ENCODE measurements at regions not wholly inside any gene's neighbourhood (a gene's known extent, or its start where the extent isn't known, plus 50 kb on each side); places are given as distances from the start of the nearest gene placed in this dataset.

- WGBS, 2 donors: 30 to 47% methylated on average over 6 of the region's 6 CpGs
- H3K27ac ChIP-seq (ENCODE audit: low read depth in 2 of 2, low read length in 1 of 2): no peak overlapping the region
- H3K9me3 ChIP-seq (ENCODE audit: control insufficient read depth in 2 of 2, insufficient read depth in 1 of 2, low read depth in 1 of 2, low read length in 1 of 2): no peaks in the 10 kb centered on the region
- H3K27me3 ChIP-seq (ENCODE audit: control insufficient read depth in 1 of 2, insufficient read depth in 2 of 2, low read length in 2 of 2): no peaks in the 10 kb centered on the region
- H3K4me3 ChIP-seq (ENCODE audit: low read depth in 1 of 2, low read length in 2 of 2): no peak overlapping the region
- H3K4me1 ChIP-seq (ENCODE audit: control insufficient read depth in 2 of 2, insufficient read depth in 2 of 2, low read length in 1 of 2): no peaks in the 10 kb centered on the region
- no peaks in the 10 kb centered on the region for H3K36me3 ChIP-seq (ENCODE audit: control insufficient read depth in 2 of 2, insufficient read depth in 2 of 2, low read length in 1 of 2)
Measured at GRCh38 chr3:107264888-107265287, 112.4 kb upstream of the CCDC54 start.

- Histone ChIP-seq H3K27ac (ENCODE audit: low read depth in 2 of 2, low read length in 1 of 2) (no peak overlapping the region), H3K36me3 (ENCODE audit: control insufficient read depth in 2 of 2, insufficient read depth in 2 of 2, low read length in 1 of 2) (no peaks in the 10 kb centered on the region), H3K9me3 (ENCODE audit: control insufficient read depth in 2 of 2, insufficient read depth in 1 of 2, low read depth in 1 of 2, low read length in 1 of 2) (no peaks in the 10 kb centered on the region), H3K4me1 (ENCODE audit: control insufficient read depth in 2 of 2, insufficient read depth in 2 of 2, low read length in 1 of 2) (no peaks in the 10 kb centered on the region), H3K27me3 (ENCODE audit: control insufficient read depth in 1 of 2, insufficient read depth in 2 of 2, low read length in 2 of 2) (no peaks in the 10 kb centered on the region), H3K4me3 (ENCODE audit: low read depth in 1 of 2, low read length in 2 of 2) (no peak overlapping the region)
- 97 to 98% methylated on average over 1 of the region's 1 CpG for WGBS, 2 donors
Measured at GRCh38 chr3:107265526-107265925, 111.7 kb upstream of the CCDC54 start.

- 88 to 89% methylated on average over 4 of the region's 4 CpGs for WGBS, 2 donors
- H3K36me3 ChIP-seq (ENCODE audit: control insufficient read depth in 2 of 2, insufficient read depth in 2 of 2, low read length in 1 of 2): no peaks in the 10 kb centered on the region
- H3K9me3 ChIP-seq (ENCODE audit: control insufficient read depth in 2 of 2, insufficient read depth in 1 of 2, low read depth in 1 of 2, low read length in 1 of 2): no peaks in the 10 kb centered on the region
- H3K4me1 ChIP-seq (ENCODE audit: control insufficient read depth in 2 of 2, insufficient read depth in 2 of 2, low read length in 1 of 2): no peaks in the 10 kb centered on the region
- H3K27me3 ChIP-seq (ENCODE audit: control insufficient read depth in 1 of 2, insufficient read depth in 2 of 2, low read length in 2 of 2): no peaks in the 10 kb centered on the region
- no peak overlapping the region for H3K27ac ChIP-seq (ENCODE audit: low read depth in 2 of 2, low read length in 1 of 2)
- H3K4me3 ChIP-seq (ENCODE audit: low read depth in 1 of 2, low read length in 2 of 2): no peak overlapping the region
Measured at GRCh38 chr3:107268469-107268868, 108.8 kb upstream of the CCDC54 start.

GRCh38 chr3:107269136-107269535 lies 108.1 kb upstream of the CCDC54 start:
- WGBS, 2 donors: 88 to 89% methylated on average over 7 of the region's 7 CpGs
- Histone ChIP-seq H3K9me3 (ENCODE audit: control insufficient read depth in 2 of 2, insufficient read depth in 1 of 2, low read depth in 1 of 2, low read length in 1 of 2) (no peaks in the 10 kb centered on the region), H3K4me3 (ENCODE audit: low read depth in 1 of 2, low read length in 2 of 2) (no peak overlapping the region)

GRCh38 chr3:107271787-107272387 lies 105.4 kb upstream of the CCDC54 start:
- Histone ChIP-seq H3K27ac (ENCODE audit: low read depth in 2 of 2, low read length in 1 of 2) (no peak overlapping the region), H3K27me3 (ENCODE audit: control insufficient read depth in 1 of 2, insufficient read depth in 2 of 2, low read length in 2 of 2) (no peaks in the 10 kb centered on the region), H3K4me3 (ENCODE audit: low read depth in 1 of 2, low read length in 2 of 2) (no peak overlapping the region), H3K9me3 (ENCODE audit: control insufficient read depth in 2 of 2, insufficient read depth in 1 of 2, low read depth in 1 of 2, low read length in 1 of 2) (no peaks in the 10 kb centered on the region), H3K4me1 (ENCODE audit: control insufficient read depth in 2 of 2, insufficient read depth in 2 of 2, low read length in 1 of 2) (no peaks in the 10 kb centered on the region), H3K36me3 (ENCODE audit: control insufficient read depth in 2 of 2, insufficient read depth in 2 of 2, low read length in 1 of 2) (no peaks in the 10 kb centered on the region)
- 14 to 16% methylated on average over 3 of the region's 3 CpGs for WGBS, 2 donors

More at GRCh38 chr3:107269136-107269535, 108.1 kb upstream of the CCDC54 start:
- Histone ChIP-seq H3K36me3 (ENCODE audit: control insufficient read depth in 2 of 2, insufficient read depth in 2 of 2, low read length in 1 of 2) (no peaks in the 10 kb centered on the region), H3K27me3 (ENCODE audit: control insufficient read depth in 1 of 2, insufficient read depth in 2 of 2, low read length in 2 of 2) (no peaks in the 10 kb centered on the region), H3K4me1 (ENCODE audit: control insufficient read depth in 2 of 2, insufficient read depth in 2 of 2, low read length in 1 of 2) (no peaks in the 10 kb centered on the region), H3K27ac (ENCODE audit: low read depth in 2 of 2, low read length in 1 of 2) (no peak overlapping the region)

GRCh38 chr3:107272471-107272870 lies 104.8 kb upstream of the CCDC54 start:
- 78 to 87% methylated on average over 2 of the region's 2 CpGs for WGBS, 2 donors
- Histone ChIP-seq H3K27ac (ENCODE audit: low read depth in 2 of 2, low read length in 1 of 2) (no peak overlapping the region), H3K36me3 (ENCODE audit: control insufficient read depth in 2 of 2, insufficient read depth in 2 of 2, low read length in 1 of 2) (no peaks in the 10 kb centered on the region), H3K9me3 (ENCODE audit: control insufficient read depth in 2 of 2, insufficient read depth in 1 of 2, low read depth in 1 of 2, low read length in 1 of 2) (no peaks in the 10 kb centered on the region), H3K4me1 (ENCODE audit: control insufficient read depth in 2 of 2, insufficient read depth in 2 of 2, low read length in 1 of 2) (no peaks in the 10 kb centered on the region), H3K4me3 (ENCODE audit: low read depth in 1 of 2, low read length in 2 of 2) (no peak overlapping the region), H3K27me3 (ENCODE audit: control insufficient read depth in 1 of 2, insufficient read depth in 2 of 2, low read length in 2 of 2) (no peaks in the 10 kb centered on the region)

GRCh38 chr3:107272885-107273284 lies 104.4 kb upstream of the CCDC54 start:
- Histone ChIP-seq H3K9me3 (ENCODE audit: control insufficient read depth in 2 of 2, insufficient read depth in 1 of 2, low read depth in 1 of 2, low read length in 1 of 2) (no peaks in the 10 kb centered on the region), H3K27me3 (ENCODE audit: control insufficient read depth in 1 of 2, insufficient read depth in 2 of 2, low read length in 2 of 2) (no peaks in the 10 kb centered on the region), H3K27ac (ENCODE audit: low read depth in 2 of 2, low read length in 1 of 2) (no peak overlapping the region), H3K4me3 (ENCODE audit: low read depth in 1 of 2, low read length in 2 of 2) (no peak overlapping the region), H3K36me3 (ENCODE audit: control insufficient read depth in 2 of 2, insufficient read depth in 2 of 2, low read length in 1 of 2) (no peaks in the 10 kb centered on the region), H3K4me1 (ENCODE audit: control insufficient read depth in 2 of 2, insufficient read depth in 2 of 2, low read length in 1 of 2) (no peaks in the 10 kb centered on the region)
- WGBS, 2 donors: 89 to 96% methylated on average over 4 of the region's 4 CpGs

- 86 to 94% methylated on average over 2 of the region's 2 CpGs for WGBS, 2 donors
- Histone ChIP-seq H3K9me3 (ENCODE audit: control insufficient read depth in 2 of 2, insufficient read depth in 1 of 2, low read depth in 1 of 2, low read length in 1 of 2) (no peaks in the 10 kb centered on the region), H3K36me3 (ENCODE audit: control insufficient read depth in 2 of 2, insufficient read depth in 2 of 2, low read length in 1 of 2) (no peaks in the 10 kb centered on the region)
Measured at GRCh38 chr3:107273771-107274170, 103.5 kb upstream of the CCDC54 start.

GRCh38 chr3:107275511-107275910 lies 101.7 kb upstream of the CCDC54 start:
- no peak overlapping the region for H3K27ac ChIP-seq (ENCODE audit: low read depth in 2 of 2, low read length in 1 of 2)
- H3K9me3 ChIP-seq (ENCODE audit: control insufficient read depth in 2 of 2, insufficient read depth in 1 of 2, low read depth in 1 of 2, low read length in 1 of 2): no peaks in the 10 kb centered on the region
- H3K4me1 ChIP-seq (ENCODE audit: control insufficient read depth in 2 of 2, insufficient read depth in 2 of 2, low read length in 1 of 2): no peaks in the 10 kb centered on the region
- WGBS, 2 donors: 89 to 90% methylated on average over 2 of the region's 2 CpGs
- H3K36me3 ChIP-seq (ENCODE audit: control insufficient read depth in 2 of 2, insufficient read depth in 2 of 2, low read length in 1 of 2): no peaks in the 10 kb centered on the region
- no peak overlapping the region for H3K4me3 ChIP-seq (ENCODE audit: low read depth in 1 of 2, low read length in 2 of 2)
- H3K27me3 ChIP-seq (ENCODE audit: control insufficient read depth in 1 of 2, insufficient read depth in 2 of 2, low read length in 2 of 2): no peaks in the 10 kb centered on the region

More at GRCh38 chr3:107273771-107274170, 103.5 kb upstream of the CCDC54 start:
- Histone ChIP-seq H3K27me3 (ENCODE audit: control insufficient read depth in 1 of 2, insufficient read depth in 2 of 2, low read length in 2 of 2) (no peaks in the 10 kb centered on the region), H3K4me3 (ENCODE audit: low read depth in 1 of 2, low read length in 2 of 2) (no peak overlapping the region), H3K4me1 (ENCODE audit: control insufficient read depth in 2 of 2, insufficient read depth in 2 of 2, low read length in 1 of 2) (no peaks in the 10 kb centered on the region), H3K27ac (ENCODE audit: low read depth in 2 of 2, low read length in 1 of 2) (no peak overlapping the region)

- H3K27ac ChIP-seq (ENCODE audit: low read depth in 2 of 2, low read length in 1 of 2): no peak overlapping the region
- H3K4me3 ChIP-seq (ENCODE audit: low read depth in 1 of 2, low read length in 2 of 2): no peak overlapping the region
Measured at GRCh38 chr3:107283948-107284347, 93.3 kb upstream of the CCDC54 start.

More at GRCh38 chr3:107283948-107284347, 93.3 kb upstream of the CCDC54 start:
- 73 to 76% methylated on average over 3 of the region's 3 CpGs for WGBS, 2 donors
- Histone ChIP-seq H3K36me3 (ENCODE audit: control insufficient read depth in 2 of 2, insufficient read depth in 2 of 2, low read length in 1 of 2) (no peaks in the 10 kb centered on the region), H3K9me3 (ENCODE audit: control insufficient read depth in 2 of 2, insufficient read depth in 1 of 2, low read depth in 1 of 2, low read length in 1 of 2) (no peaks in the 10 kb centered on the region), H3K4me1 (ENCODE audit: control insufficient read depth in 2 of 2, insufficient read depth in 2 of 2, low read length in 1 of 2) (no peaks in the 10 kb centered on the region), H3K27me3 (ENCODE audit: control insufficient read depth in 1 of 2, insufficient read depth in 2 of 2, low read length in 2 of 2) (no peaks in the 10 kb centered on the region)
